Activated naive CD4-positive, alpha-beta T cell treated with anti-CD3 and anti-CD28 coated beads, Interleukin-2, amount 50 U/mL, for 24 hours (primary cell): ENCODE measurements at regions not wholly inside any gene's neighbourhood (a gene's known extent, or its start where the extent isn't known, plus 50 kb on each side); places are given as distances from the start of the nearest gene placed in this dataset.
"Not testable (repeated sequence)": the region's sequence is repeated elsewhere in the genome, so short reads cannot be mapped to it uniquely, and the experiment has no call there.

Source experiments
- H3K27ac Mint-ChIP-seq: one replicate; pipeline ENCODE4 v1.8.0; 2021; ENCODE audit warnings: mild to moderate bottlenecking, mixed read lengths
- H3K27me3 Mint-ChIP-seq: one replicate; pipeline ENCODE4 v1.8.0; 2021; ENCODE audit warnings: mixed read lengths
- H3K36me3 Mint-ChIP-seq: one replicate; pipeline ENCODE4 v1.8.0; 2021; ENCODE audit warnings: mixed read lengths
- H3K4me1 Mint-ChIP-seq: one replicate; pipeline ENCODE4 v1.8.0; 2021; ENCODE audit warnings: mixed read lengths
- H3K4me3 Mint-ChIP-seq: one replicate; pipeline ENCODE4 v1.8.0; 2021; ENCODE audit warnings: mild to moderate bottlenecking, mixed read lengths
- H3K9me3 Mint-ChIP-seq: one replicate; pipeline ENCODE4 v1.8.0; 2021; ENCODE audit warnings: mixed read lengths

DNA sequence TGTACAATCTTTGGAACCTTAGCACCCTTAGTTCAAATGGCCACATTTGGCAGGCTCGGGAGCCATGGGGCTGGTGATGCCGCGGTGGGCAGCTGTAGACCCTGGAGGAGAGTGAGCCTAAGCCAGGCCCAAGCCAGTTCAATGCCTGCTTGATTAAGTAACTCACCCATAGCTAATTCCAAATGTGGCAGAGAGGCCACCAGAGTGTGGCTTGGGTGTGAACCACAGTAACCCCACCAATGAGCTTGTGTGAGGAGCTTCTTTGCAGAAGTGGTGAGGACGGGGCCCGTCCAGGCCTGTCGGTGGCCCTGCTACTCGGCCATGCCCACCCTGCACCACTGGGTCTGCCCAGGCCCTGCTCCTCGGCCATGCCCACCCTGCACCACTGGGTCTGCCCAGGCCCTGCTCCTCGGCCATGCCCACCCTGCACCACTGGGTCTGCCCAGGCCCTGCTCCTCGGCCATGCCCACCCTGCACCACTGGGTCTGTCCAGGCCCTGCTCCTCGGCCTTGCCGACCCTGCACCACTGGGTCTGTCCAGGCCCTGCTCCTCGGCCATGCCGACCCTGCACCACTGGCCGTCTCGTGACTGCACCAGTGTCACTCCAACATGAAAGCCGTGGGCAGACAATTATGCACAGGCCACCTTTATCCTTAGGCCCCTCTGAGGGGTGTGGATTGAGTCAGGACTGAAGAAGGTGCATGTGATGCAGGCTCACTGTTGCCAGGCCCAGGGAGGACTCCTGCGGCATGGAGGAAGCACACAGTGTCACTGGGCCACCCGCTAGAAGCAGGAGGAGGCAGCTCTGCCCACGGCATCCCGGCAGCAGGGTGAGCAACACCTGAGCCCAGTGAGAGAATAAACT lies 75.4 kb downstream of the MRPL36 start:
- Mint-ChIP-seq H3K4me1 (no peaks in the 10 kb centered on the region), H3K27me3 (no peaks in the 10 kb centered on the region), H3K9me3 (no peaks in the 10 kb centered on the region), H3K36me3 (peaks cover 2% of the 10 kb centered on the region), H3K4me3 (peak overlapping the region; percentile 60), H3K27ac (no peak overlapping the region)

DNA sequence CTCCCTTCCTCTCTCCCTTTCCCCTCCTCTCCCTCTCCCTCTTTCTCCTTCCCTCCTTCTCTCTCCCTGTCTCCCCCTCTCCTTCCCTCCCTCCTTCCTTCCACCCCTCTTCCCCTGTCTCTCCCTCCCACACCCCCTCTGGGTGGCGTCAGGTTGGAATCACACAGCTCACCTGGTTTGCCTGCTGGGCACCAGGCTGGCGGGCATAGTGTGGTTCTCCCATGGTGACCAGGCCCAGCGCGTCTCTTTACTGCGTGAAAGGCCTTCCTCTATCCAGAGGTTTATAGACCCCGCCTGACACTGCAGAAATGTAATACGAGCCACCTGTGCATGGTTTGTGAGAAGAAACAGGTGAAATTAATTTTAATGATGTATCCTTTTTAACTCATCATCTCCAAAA lies 76.2 kb downstream of the MRPL36 start:
- Mint-ChIP-seq H3K27me3 (no peaks in the 10 kb centered on the region), H3K36me3 (peaks cover 4% of the 10 kb centered on the region), H3K9me3 (no peaks in the 10 kb centered on the region), H3K27ac (peak overlapping the region; percentile 62), H3K4me3 (no peak overlapping the region), H3K4me1 (no peaks in the 10 kb centered on the region)

DNA sequence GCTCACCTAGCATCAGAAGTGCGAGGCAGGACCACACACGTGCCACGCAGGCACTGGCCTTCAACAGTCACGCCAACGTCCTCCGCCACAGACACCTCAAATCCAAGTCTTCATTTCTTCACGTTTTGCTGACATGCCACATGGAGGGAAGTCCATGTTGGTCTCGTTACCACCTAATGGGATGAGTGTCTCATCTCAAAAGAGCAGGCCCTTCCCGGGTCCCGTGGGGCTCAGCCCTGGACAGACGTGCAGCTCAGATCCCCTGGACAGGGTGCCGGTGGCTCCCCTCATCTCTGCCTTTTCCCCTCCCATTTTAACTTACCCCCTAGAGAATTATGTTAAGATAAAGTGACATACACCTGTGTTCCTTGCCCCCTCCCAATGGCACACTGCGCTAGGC lies 76.8 kb downstream of the MRPL36 start:
- Mint-ChIP-seq H3K4me3 (no peak overlapping the region), H3K36me3 (peaks cover 4% of the 10 kb centered on the region), H3K9me3 (no peaks in the 10 kb centered on the region), H3K4me1 (no peaks in the 10 kb centered on the region), H3K27ac (no peak overlapping the region), H3K27me3 (no peaks in the 10 kb centered on the region)

DNA sequence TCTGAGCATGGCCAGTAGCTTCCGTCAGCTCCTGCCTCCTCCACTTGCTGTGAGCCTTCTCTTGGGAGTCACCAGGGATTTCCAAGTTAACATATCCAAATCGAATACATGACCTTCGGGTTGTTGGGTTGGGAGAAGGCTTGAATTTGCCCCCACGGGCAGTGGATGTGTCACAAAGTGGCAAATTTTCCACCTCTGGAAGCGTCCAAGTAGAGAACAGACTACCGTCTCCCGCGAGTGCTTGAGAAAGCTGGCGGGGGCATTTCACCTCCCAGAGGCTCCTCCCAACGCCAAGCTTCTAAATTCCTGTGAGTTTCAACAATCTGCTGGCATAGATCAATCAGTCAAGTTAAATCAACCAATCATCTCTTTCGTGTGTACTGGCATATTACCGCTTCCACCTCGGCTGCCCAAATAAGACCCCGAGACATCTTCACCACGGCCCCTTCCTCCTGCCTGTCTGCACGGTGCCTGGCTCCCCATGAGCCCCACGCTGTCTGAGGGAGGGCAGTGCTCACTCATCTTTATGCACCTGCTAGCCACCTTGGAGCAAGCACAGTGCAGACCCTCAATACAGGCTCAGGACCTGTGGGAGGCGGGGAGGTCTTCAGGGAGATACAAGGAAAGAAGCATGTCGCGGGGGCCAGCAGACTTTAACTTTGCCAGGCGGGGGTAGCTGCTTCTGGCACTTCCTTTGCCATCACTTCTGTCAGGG lies 79.1 kb downstream of the MRPL36 start:
- no peaks in the 10 kb centered on the region for H3K4me1 Mint-ChIP-seq
- peaks cover 5% of the 10 kb centered on the region for H3K36me3 Mint-ChIP-seq
- no peaks in the 10 kb centered on the region for H3K27me3 Mint-ChIP-seq
- H3K9me3 Mint-ChIP-seq, result no peaks in the 10 kb centered on the region
- H3K27ac Mint-ChIP-seq, result no peak overlapping the region
- no peak overlapping the region for H3K4me3 Mint-ChIP-seq

DNA sequence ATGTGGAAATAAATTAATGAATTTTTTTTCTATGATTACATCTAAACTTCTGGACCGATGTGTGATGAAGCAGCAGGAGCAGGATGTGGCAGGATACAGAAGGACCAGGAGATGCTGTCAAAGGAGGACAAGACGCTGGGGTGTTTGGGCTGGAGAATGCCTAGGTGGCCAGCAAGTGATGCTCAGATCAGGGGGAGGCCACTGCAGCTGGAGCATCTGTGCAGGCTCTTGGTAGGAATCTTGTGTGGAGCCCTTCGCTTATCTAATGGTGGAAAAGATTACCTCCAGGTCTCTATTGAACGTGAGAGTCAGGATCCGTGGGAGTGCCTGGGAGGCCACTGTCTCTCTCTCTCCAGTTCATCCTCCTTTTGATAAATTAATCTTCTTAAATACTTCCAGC lies 79.8 kb downstream of the MRPL36 start:
- H3K36me3 Mint-ChIP-seq, result peaks cover 5% of the 10 kb centered on the region
- no peaks in the 10 kb centered on the region for H3K4me1 Mint-ChIP-seq
- no peak overlapping the region for H3K4me3 Mint-ChIP-seq
- no peaks in the 10 kb centered on the region for H3K9me3 Mint-ChIP-seq
- no peaks in the 10 kb centered on the region for H3K27me3 Mint-ChIP-seq
- H3K27ac Mint-ChIP-seq, result no peak overlapping the region

DNA sequence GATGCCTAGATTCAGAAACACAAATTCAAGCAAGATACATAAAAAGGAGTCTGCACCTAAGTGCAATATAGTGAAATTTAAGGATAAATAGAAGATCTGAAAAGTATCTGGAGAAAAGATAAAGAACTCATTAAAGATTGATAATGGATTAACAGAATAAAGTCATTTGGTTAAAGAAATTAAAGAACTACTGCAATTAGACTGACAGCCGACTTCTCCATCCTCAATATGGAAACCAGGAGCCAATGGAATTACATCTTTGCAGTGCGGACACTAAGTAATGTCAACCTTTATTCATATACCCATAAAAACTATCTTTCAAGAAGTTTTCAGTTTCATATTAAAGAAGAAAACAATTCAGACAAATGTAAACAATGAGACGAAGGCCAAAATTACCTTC lies 81.0 kb downstream of the MRPL36 start:
- peaks cover 5% of the 10 kb centered on the region for H3K36me3 Mint-ChIP-seq
- H3K4me1 Mint-ChIP-seq, result no peaks in the 10 kb centered on the region
- no peak overlapping the region for H3K27ac Mint-ChIP-seq
- H3K4me3 Mint-ChIP-seq, result no peak overlapping the region
- H3K9me3 Mint-ChIP-seq, result no peaks in the 10 kb centered on the region
- H3K27me3 Mint-ChIP-seq, result no peaks in the 10 kb centered on the region

DNA sequence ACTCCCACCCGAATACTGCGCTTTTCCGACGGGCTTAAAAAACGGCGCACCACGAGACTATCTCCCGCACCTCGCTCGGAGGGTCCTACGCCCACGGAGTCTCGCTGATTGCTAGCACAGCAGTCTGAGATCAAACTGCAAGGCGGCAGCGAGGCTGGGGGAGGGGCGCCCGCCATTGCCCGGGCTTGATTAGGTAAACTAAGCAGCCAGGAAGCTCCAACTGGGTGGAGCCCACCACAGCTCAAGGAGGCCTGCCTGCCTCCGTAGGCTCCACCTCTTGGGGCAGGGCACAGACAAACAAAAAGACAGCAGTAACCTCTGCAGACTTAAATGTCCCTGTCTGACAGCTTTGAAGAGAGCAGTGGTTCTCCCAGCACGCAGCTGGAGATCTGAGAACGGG lies 89.5 kb downstream of the MRPL36 start:
- H3K27ac Mint-ChIP-seq, H3K36me3 Mint-ChIP-seq, H3K9me3 Mint-ChIP-seq, H3K27me3 Mint-ChIP-seq: not testable (repeated sequence)
- Mint-ChIP-seq H3K4me3 (peak overlapping the region; percentile 77), H3K4me1 (peaks cover 11% of the 10 kb centered on the region)

DNA sequence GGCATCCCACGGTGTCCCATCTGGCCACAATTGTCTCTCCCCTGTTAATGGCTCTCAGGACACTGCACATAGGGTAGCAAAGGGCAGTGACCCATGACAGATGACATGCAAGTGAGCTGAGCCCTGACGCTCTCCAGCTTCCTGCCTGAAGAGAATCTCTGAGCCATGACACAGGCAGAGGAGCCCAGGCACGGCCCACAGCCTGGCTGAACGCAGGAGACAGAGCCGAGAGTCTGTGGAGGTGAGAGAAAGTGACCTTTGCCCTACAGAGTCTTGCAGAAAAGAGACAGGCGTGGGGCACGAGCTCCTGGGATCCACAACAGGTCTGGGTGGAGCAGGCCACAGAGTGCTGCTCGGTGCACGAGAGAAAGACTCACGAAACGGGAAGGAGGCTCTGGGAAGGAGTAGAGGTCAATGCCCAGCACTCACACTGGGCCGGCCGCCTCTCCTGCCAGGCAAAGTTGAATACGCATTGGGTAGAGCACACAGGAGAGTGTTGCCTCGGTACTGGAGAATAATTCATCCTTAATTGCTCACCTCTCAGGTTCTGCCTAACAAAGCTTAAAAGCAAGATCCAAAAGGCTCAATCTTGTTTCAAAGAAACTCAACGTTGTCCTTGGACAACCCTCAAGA lies 90.3 kb downstream of the MRPL36 start:
- H3K9me3 Mint-ChIP-seq, result no peaks in the 10 kb centered on the region
- H3K4me3 Mint-ChIP-seq, result peak overlapping the region; percentile 77
- no peaks in the 10 kb centered on the region for H3K36me3 Mint-ChIP-seq
- H3K27me3 Mint-ChIP-seq, result no peaks in the 10 kb centered on the region
- H3K4me1 Mint-ChIP-seq, result peaks cover 11% of the 10 kb centered on the region
- H3K27ac Mint-ChIP-seq, result no peak overlapping the region

DNA sequence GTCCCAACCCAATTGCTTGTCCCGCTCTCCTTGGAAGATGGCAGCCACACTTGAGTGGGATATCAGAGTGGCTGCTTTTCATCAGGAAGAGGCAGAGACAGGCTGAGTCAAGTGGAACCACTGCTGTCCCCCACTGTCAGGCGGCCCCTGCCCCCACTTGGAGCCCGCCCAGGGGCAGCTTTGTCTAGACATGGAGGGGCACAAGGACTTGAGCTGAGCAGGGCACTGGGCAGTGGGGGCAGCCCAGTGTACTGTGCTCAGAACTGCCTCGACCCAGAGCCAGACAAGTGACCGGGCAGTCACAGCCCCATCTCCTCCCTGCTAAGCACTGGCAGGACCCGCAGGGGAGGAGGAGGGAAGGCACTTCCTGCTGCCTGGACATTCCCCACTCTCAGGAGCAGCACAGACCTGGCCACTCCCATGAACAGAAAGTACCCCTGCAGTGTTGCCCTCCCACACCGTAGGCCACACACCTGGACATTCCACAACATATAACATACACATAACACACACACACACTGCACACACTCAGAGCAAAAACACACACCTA lies 91.0 kb downstream of the MRPL36 start:
- Mint-ChIP-seq H3K27me3 (no peaks in the 10 kb centered on the region), H3K36me3 (no peaks in the 10 kb centered on the region), H3K9me3 (no peaks in the 10 kb centered on the region), H3K27ac (no peak overlapping the region), H3K4me3 (peak overlapping the region; percentile 77), H3K4me1 (peaks cover 11% of the 10 kb centered on the region)

DNA sequence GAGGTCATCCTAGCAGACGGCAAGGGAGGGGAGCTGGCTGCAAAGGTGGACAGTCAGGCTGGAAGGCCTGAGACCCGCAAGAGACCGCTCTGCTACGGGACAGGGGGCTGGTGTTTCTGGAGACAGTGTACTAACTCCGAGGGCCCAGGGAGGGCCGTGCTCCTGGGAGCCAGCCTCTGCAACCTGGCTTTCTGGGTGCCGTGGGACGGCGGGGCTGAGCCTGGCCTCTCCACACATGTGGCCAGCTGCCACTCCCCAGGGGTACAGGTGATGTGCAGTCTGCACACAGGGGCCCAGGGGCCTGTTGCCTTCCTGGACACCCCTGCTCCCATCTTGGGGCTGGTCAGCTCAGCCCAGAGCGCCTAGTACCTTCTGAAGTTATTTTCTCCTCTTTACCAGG lies 92.2 kb downstream of the MRPL36 start:
- peaks cover 2% of the 10 kb centered on the region for H3K27me3 Mint-ChIP-seq
- no peaks in the 10 kb centered on the region for H3K36me3 Mint-ChIP-seq
- peaks cover 11% of the 10 kb centered on the region for H3K4me1 Mint-ChIP-seq
- H3K4me3 Mint-ChIP-seq, result no peak overlapping the region
- no peaks in the 10 kb centered on the region for H3K9me3 Mint-ChIP-seq
- no peak overlapping the region for H3K27ac Mint-ChIP-seq

DNA sequence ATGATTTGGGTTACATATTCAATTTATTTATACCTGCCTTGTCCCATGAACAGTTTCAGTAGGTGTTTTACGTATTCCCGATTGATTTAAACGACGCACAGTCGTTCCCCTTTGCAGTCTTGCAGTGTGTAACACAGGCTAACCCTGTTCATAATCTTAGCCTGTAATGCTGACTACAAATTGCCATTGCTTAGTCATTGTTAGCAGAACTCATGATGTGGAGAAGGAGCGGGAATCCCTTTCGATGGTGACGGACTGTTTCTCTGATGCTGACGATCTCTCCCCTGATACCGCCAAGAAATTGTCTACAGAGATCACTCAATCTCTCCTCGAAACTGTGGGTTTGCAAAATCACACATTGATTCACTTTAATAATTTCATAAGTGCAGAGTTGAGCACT lies 93.2 kb downstream of the MRPL36 start:
- peaks cover 2% of the 10 kb centered on the region for H3K27me3 Mint-ChIP-seq
- no peak overlapping the region for H3K27ac Mint-ChIP-seq
- H3K4me3 Mint-ChIP-seq, result no peak overlapping the region
- no peaks in the 10 kb centered on the region for H3K36me3 Mint-ChIP-seq
- H3K4me1 Mint-ChIP-seq, result peaks cover 11% of the 10 kb centered on the region
- no peaks in the 10 kb centered on the region for H3K9me3 Mint-ChIP-seq

DNA sequence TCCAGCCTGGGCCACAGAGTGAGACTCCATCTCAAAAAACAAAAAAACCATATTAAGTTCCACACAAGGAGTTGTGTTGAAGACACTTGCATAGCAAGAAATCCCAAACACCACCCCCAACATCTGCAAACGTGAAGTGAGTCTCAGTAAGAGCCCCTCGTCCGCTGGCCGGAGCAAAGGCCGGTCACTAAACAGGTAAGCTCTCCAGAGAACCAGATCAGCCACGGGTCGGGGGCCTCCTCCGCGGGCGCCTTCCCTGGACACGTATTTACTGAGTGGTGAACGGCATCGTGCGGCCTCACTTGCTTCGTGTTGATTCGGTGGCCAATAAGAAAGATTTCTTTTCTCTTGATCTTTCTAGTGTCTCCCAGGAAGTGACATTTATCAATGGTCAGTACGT lies 93.6 kb downstream of the MRPL36 start:
- Mint-ChIP-seq H3K4me3 (no peak overlapping the region), H3K4me1 (peaks cover 11% of the 10 kb centered on the region), H3K27me3 (peaks cover 2% of the 10 kb centered on the region), H3K36me3 (no peaks in the 10 kb centered on the region), H3K9me3 (no peaks in the 10 kb centered on the region), H3K27ac (no peak overlapping the region)

DNA sequence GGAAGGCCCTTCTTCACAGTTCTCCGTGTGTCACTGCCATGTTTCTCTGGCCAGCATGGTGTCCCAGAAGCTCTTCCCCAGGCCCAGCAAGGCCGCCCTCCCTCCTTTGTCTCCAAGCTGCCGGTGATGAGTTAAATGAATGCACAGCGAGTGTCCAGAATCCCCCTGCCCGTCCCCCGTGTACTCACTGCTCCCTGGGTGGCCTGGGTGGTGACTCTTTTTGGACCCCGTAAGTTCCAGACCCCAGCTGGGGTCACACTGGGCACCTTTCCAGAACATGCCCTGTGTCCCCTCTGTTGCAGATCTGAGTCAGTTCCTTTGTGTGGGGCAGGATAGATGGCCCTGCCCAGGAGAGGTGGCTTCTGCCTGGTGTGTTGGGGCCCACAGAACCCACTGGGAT lies 95.0 kb downstream of the MRPL36 start:
- Mint-ChIP-seq H3K4me3 (no peak overlapping the region), H3K4me1 (peaks cover 9% of the 10 kb centered on the region), H3K27me3 (peaks cover 2% of the 10 kb centered on the region), H3K9me3 (no peaks in the 10 kb centered on the region), H3K27ac (no peak overlapping the region), H3K36me3 (no peaks in the 10 kb centered on the region)

DNA sequence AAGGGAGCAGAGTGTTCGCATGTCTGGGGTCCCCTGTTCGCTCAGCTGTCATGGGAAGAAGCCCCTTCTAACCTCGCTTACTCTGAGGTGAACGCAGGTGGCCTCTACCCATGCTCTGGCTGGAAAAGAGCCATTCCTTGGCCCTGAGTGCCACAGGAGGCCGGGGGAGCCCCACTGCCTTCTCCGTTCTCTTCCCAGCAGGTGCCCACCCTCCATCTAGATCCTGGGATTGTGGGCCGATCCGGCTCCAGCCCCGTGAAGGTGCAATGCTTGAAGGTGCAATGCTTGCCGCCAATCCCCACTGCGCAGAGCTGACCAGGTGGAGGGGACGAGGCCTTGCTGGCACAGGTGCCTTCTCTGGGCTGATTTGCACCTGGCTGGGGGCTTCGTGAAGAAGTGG lies 95.4 kb downstream of the MRPL36 start:
- Mint-ChIP-seq H3K27ac (no peak overlapping the region), H3K4me1 (peaks cover 9% of the 10 kb centered on the region), H3K27me3 (peaks cover 2% of the 10 kb centered on the region), H3K4me3 (no peak overlapping the region), H3K36me3 (no peaks in the 10 kb centered on the region), H3K9me3 (no peaks in the 10 kb centered on the region)

DNA sequence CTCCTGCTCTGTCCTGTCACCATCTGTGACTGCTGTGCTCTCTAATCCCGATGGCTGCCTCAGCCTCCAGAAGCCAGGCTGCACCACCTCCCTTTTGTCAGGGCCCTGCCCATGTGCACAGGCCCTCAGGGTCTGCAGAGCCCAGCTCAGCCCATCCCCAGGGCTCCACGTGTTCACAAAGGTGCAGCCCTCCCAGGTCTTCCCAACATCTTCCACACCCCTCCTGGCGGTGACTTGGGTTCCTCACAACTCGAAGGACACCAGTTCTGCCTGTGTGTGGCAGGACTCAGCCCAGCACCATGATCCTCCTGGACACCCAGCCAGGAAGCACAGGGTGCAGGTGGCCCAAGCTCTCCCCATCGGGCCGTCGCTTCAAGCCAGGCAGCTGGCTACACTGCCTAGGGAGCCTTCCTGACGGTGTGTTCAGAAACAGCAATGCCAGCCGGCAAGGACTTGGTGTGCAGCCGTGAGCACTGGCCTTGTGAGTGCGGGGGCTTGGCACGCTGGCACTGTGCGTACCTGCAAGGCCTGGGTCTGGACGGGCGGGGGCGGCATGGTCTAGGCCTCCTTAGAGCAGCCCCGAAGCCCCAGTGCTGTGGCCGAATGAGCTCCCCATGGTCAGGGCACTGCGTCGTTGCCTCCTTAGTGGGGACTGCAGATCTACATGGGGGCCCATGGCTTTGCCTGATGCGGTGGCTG lies 96.1 kb downstream of the MRPL36 start:
- Mint-ChIP-seq H3K36me3 (no peaks in the 10 kb centered on the region), H3K9me3 (no peaks in the 10 kb centered on the region), H3K4me1 (peaks cover 7% of the 10 kb centered on the region), H3K27ac (no peak overlapping the region), H3K27me3 (peaks cover 2% of the 10 kb centered on the region), H3K4me3 (no peak overlapping the region)
